Panc1 (cell line): ENCODE measurements at regions not wholly inside any gene's neighbourhood (a gene's known extent, or its start where the extent isn't known, plus 50 kb on each side); places are given as distances from the start of the nearest gene placed in this dataset.

Experiments
- CTCF ChIP-seq: fragments of 450-650 bp; IDR thresholded peaks from 2 replicates; pipeline ENCODE4 v1.5.1; 2017; ENCODE audit warnings: mild to moderate bottlenecking
- POLR2AphosphoS5 ChIP-seq: IDR thresholded peaks from 2 replicates; pipeline ENCODE4 v1.6.1; 2012; ENCODE audit warnings: mild to moderate bottlenecking, low read depth, low read length, moderate library complexity
- REST ChIP-seq, 2 experiments: IDR thresholded peaks; 2 replicates each; pipeline ENCODE4 v1.6.1; 2011 to 2012; ENCODE audit warnings: low read depth in 2 of 2, control low read depth in 1 of 2, low read length in 1 of 2, mild to moderate bottlenecking in 1 of 2, moderate library complexity in 1 of 2; ENCODE audit not compliant: insufficient read depth in 1 of 2
- SIN3A ChIP-seq: IDR thresholded peaks from 2 replicates; pipeline ENCODE4 v1.6.1; 2012; ENCODE audit warnings: low read depth, mild to moderate bottlenecking, low read length, moderate library complexity, borderline replicate concordance; ENCODE audit not compliant: insufficient read depth
- TCF7L2 ChIP-seq: IDR thresholded peaks from 2 replicates; pipeline ENCODE4 v1.6.1; 2011; ENCODE audit warnings: mild to moderate bottlenecking, low read depth, low read length, inconsistent platforms

GRCh38 chr9:6126377-6126776, 89.2 kb upstream of the IL33 start:
- no peak for TF ChIP-seq CTCF
- no peak for TF ChIP-seq REST (IDR thresholded peaks at IDR 0.05; ENCODE audit: insufficient read depth in 1 of 2, low read depth in 2 of 2, low read length in 1 of 2)
- TF ChIP-seq POLR2AphosphoS5: no peak
- TF ChIP-seq TCF7L2: no peak
- TF ChIP-seq SIN3A: no peak
